Neuronal stem cell (in vitro differentiated cells): ENCODE measurements at regions not wholly inside any gene's neighbourhood (a gene's known extent, or its start where the extent isn't known, plus 50 kb on each side); places are given as distances from the start of the nearest gene placed in this dataset.

Source experiments
- DNase-seq: peaks from one replicate; pipeline ENCODE4 v3.0.0-alpha.2; 2013; ENCODE audit warnings: low spot score
- H2AFZ ChIP-seq: one replicate; pipeline ENCODE4 v1.6.1; 2013; ENCODE audit warnings: mild to moderate bottlenecking, low read length, inconsistent platforms
- H2AK5ac ChIP-seq: 2 replicates; pipeline ENCODE4 v1.6.1; 2013; ENCODE audit warnings: low read depth, mild to moderate bottlenecking, inconsistent platforms, low read length, moderate library complexity, mixed read lengths
- H2BK120ac ChIP-seq: 2 replicates; pipeline ENCODE4 v1.6.1; 2013; ENCODE audit warnings: low read depth, mild to moderate bottlenecking, inconsistent platforms, low read length, moderate library complexity, mixed read lengths
- H2BK12ac ChIP-seq: one replicate; pipeline ENCODE4 v1.6.1; 2013; ENCODE audit warnings: low read length, inconsistent platforms
- H2BK15ac ChIP-seq: 2 replicates; pipeline ENCODE4 v1.6.1; 2013; ENCODE audit warnings: mild to moderate bottlenecking, low read length, inconsistent platforms, mixed read lengths
- H2BK5ac ChIP-seq: one replicate; pipeline ENCODE4 v1.6.1; 2013; ENCODE audit warnings: inconsistent platforms, mild to moderate bottlenecking, low read length, moderate library complexity
- H3K14ac ChIP-seq: one replicate; pipeline ENCODE4 v1.6.1; 2013; ENCODE audit warnings: low read length, inconsistent platforms
- H3K18ac ChIP-seq: 2 replicates; pipeline ENCODE4 v1.6.1; 2013; ENCODE audit warnings: low read length, inconsistent platforms
- H3K23ac ChIP-seq: 2 replicates; pipeline ENCODE4 v1.6.1; 2013; ENCODE audit warnings: low read depth, mild to moderate bottlenecking, mixed read lengths, low read length, inconsistent platforms; ENCODE audit not compliant: poor library complexity
- H3K27ac ChIP-seq: replicated peaks from 3 replicates; pipeline ENCODE4 v1.5.1; 2013; ENCODE audit warnings: low read length, inconsistent platforms
- H3K27me3 ChIP-seq, 3 experiments: 2 replicates each; pipeline ENCODE4 v1.6.1; 2013; ENCODE audit warnings: low read length in 3 of 3, mild to moderate bottlenecking in 2 of 3, inconsistent platforms in 1 of 3, low read depth in 1 of 3, mixed read lengths in 1 of 3, moderate library complexity in 1 of 3; ENCODE audit not compliant: control insufficient read depth in 3 of 3, insufficient read depth in 3 of 3
- H3K36me3 ChIP-seq, 2 donors: replicated peaks in 1 of 2; 2 replicates each; pipeline ENCODE4 v1.6.1; 2013; ENCODE audit warnings: low read length in 2 of 2; ENCODE audit not compliant: control insufficient read depth in 2 of 2, insufficient read depth in 2 of 2
- H3K4ac ChIP-seq: 2 replicates; pipeline ENCODE4 v1.6.1; 2013; ENCODE audit warnings: inconsistent platforms, mild to moderate bottlenecking, low read length, moderate library complexity
- H3K4me1 ChIP-seq, 2 donors: 1 replicate in 1 of 2; 2 replicates in 1 of 2; pipeline ENCODE4 v1.6.1; 2013; ENCODE audit warnings: low read length in 2 of 2, low read depth in 1 of 2; ENCODE audit not compliant: control insufficient read depth in 2 of 2, insufficient read depth in 1 of 2
- H3K4me2 ChIP-seq: one replicate; pipeline ENCODE4 v1.6.1; 2013; ENCODE audit warnings: mild to moderate bottlenecking, low read length, inconsistent platforms; ENCODE audit not compliant: insufficient read depth, poor library complexity, severe bottlenecking
- H3K4me3 ChIP-seq, 2 donors: 2 replicates each; pipeline ENCODE4 v1.5.1; 2013; ENCODE audit warnings: low read length in 2 of 2, mild to moderate bottlenecking in 2 of 2, inconsistent platforms in 1 of 2, moderate library complexity in 1 of 2
- H3K79me1 ChIP-seq: one replicate; pipeline ENCODE4 v1.6.1; 2013; ENCODE audit warnings: low read depth, mild to moderate bottlenecking, inconsistent platforms, low read length, moderate library complexity
- H3K9ac ChIP-seq: one replicate; pipeline ENCODE4 v1.6.1; 2013; ENCODE audit warnings: mild to moderate bottlenecking, low read depth, low read length, inconsistent platforms; ENCODE audit not compliant: poor library complexity
- H3K9me3 ChIP-seq, 2 donors: replicated peaks in 1 of 2; 2 replicates each; pipeline versions ENCODE3 to v1.6.1; 2013; ENCODE audit warnings: low read length in 2 of 2, mild to moderate bottlenecking in 2 of 2, inconsistent platforms in 1 of 2, low read depth in 1 of 2, mixed read lengths in 1 of 2, moderate library complexity in 1 of 2; ENCODE audit not compliant: control insufficient read depth in 2 of 2, insufficient read depth in 1 of 2
- H4K8ac ChIP-seq: one replicate; pipeline ENCODE4 v1.6.1; 2013; ENCODE audit warnings: low read depth, mild to moderate bottlenecking, inconsistent platforms, low read length, moderate library complexity
- H4K91ac ChIP-seq: one replicate; pipeline ENCODE4 v1.6.1; 2013; ENCODE audit warnings: low read length, low read depth, mild to moderate bottlenecking, inconsistent platforms; ENCODE audit not compliant: poor library complexity
- WGBS, 2 donors: extraction: QIAGEN DNeasy Blood & Tissue Kit; methylation state at CpG; one replicate each; pipeline ENCODE4 v1.1.7; 2013; ENCODE audit warnings: missing lambda C conversion rate in 2 of 2, mixed read lengths in 1 of 2; ENCODE audit not compliant: insufficient read length in 2 of 2, insufficient replicate concordance in 1 of 2; ENCODE audit errors: extremely low coverage in 2 of 2; 5-methylcytosine and 5-hydroxymethylcytosine counted together

DNA sequence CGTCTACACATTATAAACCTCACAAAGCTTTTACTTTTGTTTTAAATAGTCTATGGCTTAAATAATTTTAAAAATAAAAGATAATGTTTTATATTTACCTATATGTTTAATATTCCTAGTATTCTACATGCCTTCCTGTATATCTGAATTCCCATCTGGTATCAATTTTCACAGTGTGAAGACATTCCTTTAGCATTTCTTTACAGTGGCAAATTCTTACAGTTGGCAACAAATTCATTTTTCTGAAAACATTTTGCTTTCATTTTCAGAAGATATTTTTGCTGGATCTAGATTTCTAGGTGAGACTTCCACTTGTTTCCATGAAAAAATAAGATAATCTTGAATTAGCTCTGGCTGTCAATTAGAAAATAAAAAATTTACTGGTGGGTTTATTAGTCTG, 471.4 kb upstream of the NAALADL2 start:
- no peak overlapping the region for H2BK120ac ChIP-seq
- H2AK5ac ChIP-seq: no peak overlapping the region
- no peak overlapping the region for H2AFZ ChIP-seq
- no CpG with 5 or more reads among the region's 1 CpG for WGBS, 2 donors
- no peak overlapping the region for H3K18ac ChIP-seq
- H2BK5ac ChIP-seq: no peak overlapping the region
- H3K23ac ChIP-seq: no peak overlapping the region
- peaks cover 0 to 2% of the 10 kb centered on the region in 2 donors for H3K4me1 ChIP-seq
- H2BK15ac ChIP-seq: no peak overlapping the region
- no peak overlapping the region for H3K4me3 ChIP-seq
- H3K27ac ChIP-seq: no peak overlapping the region
- H3K4ac ChIP-seq: no peak overlapping the region
- no peaks in the 10 kb centered on the region for H3K27me3 ChIP-seq
- no peak for DNase-seq
- no peak overlapping the region for H3K4me2 ChIP-seq
- H3K9me3 ChIP-seq: peaks cover 0 to 21% of the 10 kb centered on the region in 2 donors
- H4K91ac ChIP-seq: no peak overlapping the region
- H3K36me3 ChIP-seq: no peaks in the 10 kb centered on the region
- no peaks in the 10 kb centered on the region for H3K79me1 ChIP-seq
- no peak overlapping the region for H2BK12ac ChIP-seq
- H3K14ac ChIP-seq: no peak overlapping the region
- no peak overlapping the region for H4K8ac ChIP-seq
- no peak overlapping the region for H3K9ac ChIP-seq

- Histone ChIP-seq H3K9me3 (no peaks in the 10 kb centered on the region), H3K27ac (no peak overlapping the region), H3K14ac (no peak overlapping the region), H2AFZ (no peak overlapping the region), H3K4ac (no peak overlapping the region), H3K4me1 (no peaks in the 10 kb centered on the region), H2BK120ac (no peak overlapping the region), H2BK5ac (no peak overlapping the region), H3K4me3 (no peak overlapping the region), H3K18ac (no peak overlapping the region), H3K23ac (no peak overlapping the region), H4K8ac (no peak overlapping the region), H2AK5ac (no peak overlapping the region), H3K9ac (no peak overlapping the region), H3K27me3 (no peaks in the 10 kb centered on the region), H2BK15ac (no peak overlapping the region), H3K79me1 (no peaks in the 10 kb centered on the region), H4K91ac (no peak overlapping the region), H3K36me3 (no peaks in the 10 kb centered on the region), H3K4me2 (no peak overlapping the region), H2BK12ac (no peak overlapping the region)
- no peak for DNase-seq
These were observed 461.3 kb upstream of the NAALADL2 start for GRCh38 chr3:174397848-174398247.

DNA sequence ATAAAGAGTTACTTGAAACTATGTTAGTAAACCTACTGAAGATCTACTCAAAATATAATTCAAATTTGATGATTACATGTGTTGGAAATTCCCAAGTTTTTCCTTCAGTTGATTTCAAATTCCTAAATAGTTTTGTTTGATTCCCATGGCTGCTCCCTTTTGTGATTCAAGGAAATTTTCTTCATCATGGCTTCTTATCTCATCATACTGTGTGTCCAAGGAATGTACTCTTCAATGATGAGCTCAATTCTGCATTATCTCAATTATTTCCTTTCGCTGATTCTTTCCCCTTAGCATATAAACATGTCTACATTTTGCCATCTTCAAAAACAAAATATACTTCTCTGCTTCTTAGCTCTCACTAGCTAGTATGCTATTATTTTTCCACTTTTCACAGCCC, 460.4 kb upstream of the NAALADL2 start:
- no peak overlapping the region for H3K23ac ChIP-seq

GRCh38 chr3:174403831-174404230, 455.3 kb upstream of the NAALADL2 start:
- Histone ChIP-seq H3K18ac (no peak overlapping the region), H2AK5ac (no peak overlapping the region), H3K9ac (no peak overlapping the region), H3K79me1 (no peaks in the 10 kb centered on the region), H3K23ac (no peak overlapping the region), H3K36me3 (no peaks in the 10 kb centered on the region), H3K9me3 (no peaks in the 10 kb centered on the region), H3K4me3 (no peak overlapping the region), H2AFZ (no peak overlapping the region), H3K4ac (no peak overlapping the region), H3K27me3 (no peaks in the 10 kb centered on the region), H2BK12ac (no peak overlapping the region), H3K4me2 (no peak overlapping the region), H4K91ac (no peak overlapping the region), H2BK15ac (no peak overlapping the region), H3K27ac (no peak overlapping the region), H3K4me1 (no peaks in the 10 kb centered on the region), H4K8ac (no peak overlapping the region), H3K14ac (no peak overlapping the region), H2BK120ac (no peak overlapping the region), H2BK5ac (no peak overlapping the region)
- no peak for DNase-seq

More for the DNA sequence above, 460.4 kb upstream of the NAALADL2 start:
- Histone ChIP-seq H3K4me1 (no peaks in the 10 kb centered on the region), H3K4ac (no peak overlapping the region), H4K8ac (no peak overlapping the region), H3K9ac (no peak overlapping the region), H2AFZ (no peak overlapping the region), H3K14ac (no peak overlapping the region), H3K27me3 (no peaks in the 10 kb centered on the region), H3K9me3 (no peaks in the 10 kb centered on the region), H3K36me3 (no peaks in the 10 kb centered on the region), H2BK5ac (no peak overlapping the region), H3K4me2 (no peak overlapping the region), H2BK12ac (no peak overlapping the region), H3K4me3 (no peak overlapping the region), H3K27ac (no peak overlapping the region), H2BK120ac (no peak overlapping the region), H3K79me1 (no peaks in the 10 kb centered on the region), H3K18ac (no peak overlapping the region), H2AK5ac (no peak overlapping the region), H2BK15ac (no peak overlapping the region), H4K91ac (no peak overlapping the region)
- WGBS, 2 donors: no CpG with 5 or more reads among the region's 1 CpG
- DNase-seq: no peak
